Natural killer cell (primary cell): ENCODE measurements at regions not wholly inside any gene's neighbourhood (a gene's known extent, or its start where the extent isn't known, plus 50 kb on each side); places are given as distances from the start of the nearest gene placed in this dataset.

Experiments used
- ATAC-seq, 3 donors: fragments of 150-1000 bp in 2 of 3; fragments of 200-7000 bp in 1 of 3; cut with Tn5 transposase; 1 replicate in 1 of 3; 2 replicates in 2 of 3; pipeline ENCODE4 v1.10.0; 2021; ENCODE audit warnings: mild to moderate bottlenecking in 2 of 3, moderate library complexity in 2 of 3
- DNase-seq, 2 donors: peaks; one replicate each; pipeline versions ENCODE4 v3.0.0 to v3.0.0-alpha.2; 2013 to 2021; ENCODE audit warnings: mixed read lengths in 1 of 2
- H3K27ac ChIP-seq: one replicate; pipeline ENCODE4 v1.5.1; 2013; ENCODE audit warnings: mild to moderate bottlenecking, low read length
- H3K27me3 ChIP-seq: one replicate; pipeline ENCODE4 v1.6.1; 2013; ENCODE audit warnings: low read length; ENCODE audit not compliant: control insufficient read depth, insufficient read depth
- H3K36me3 ChIP-seq: one replicate; pipeline ENCODE4 v1.6.1; 2013; ENCODE audit warnings: low read length; ENCODE audit not compliant: control insufficient read depth, insufficient read depth
- H3K4me1 ChIP-seq: one replicate; pipeline ENCODE4 v1.6.1; 2013; ENCODE audit warnings: low read length; ENCODE audit not compliant: control insufficient read depth, insufficient read depth
- H3K4me3 ChIP-seq: one replicate; pipeline ENCODE4 v1.5.1; 2013; ENCODE audit warnings: low read length
- H3K9me3 ChIP-seq: one replicate; pipeline ENCODE4 v1.6.1; 2013; ENCODE audit warnings: low read length; ENCODE audit not compliant: control insufficient read depth, insufficient read depth
- H3K27ac Mint-ChIP-seq, 2 donors: one replicate each; pipeline ENCODE4 v1.8.0; 2022; ENCODE audit warnings: mild to moderate bottlenecking in 2 of 2, mixed read lengths in 2 of 2, moderate library complexity in 1 of 2
- H3K27me3 Mint-ChIP-seq, 2 donors: one replicate each; pipeline ENCODE4 v1.8.0; 2022; ENCODE audit warnings: low read depth in 2 of 2, mixed read lengths in 2 of 2
- H3K36me3 Mint-ChIP-seq: one replicate; pipeline ENCODE4 v1.8.0; 2022; ENCODE audit warnings: mixed read lengths
- H3K4me1 Mint-ChIP-seq, 2 donors: one replicate each; pipeline ENCODE4 v1.8.0; 2022; ENCODE audit warnings: mixed read lengths in 2 of 2
- H3K4me3 Mint-ChIP-seq: one replicate; pipeline ENCODE4 v1.8.0; 2022; ENCODE audit warnings: mild to moderate bottlenecking, moderate library complexity, mixed read lengths
- H3K9me3 Mint-ChIP-seq, 2 donors: one replicate each; pipeline ENCODE4 v1.8.0; 2022; ENCODE audit warnings: mixed read lengths in 2 of 2
- whole genome bisulfite sequencing: methylation state at CpG from one replicate; pipeline ENCODE4 v1.1.7; 2013; ENCODE audit warnings: missing lambda C conversion rate; ENCODE audit not compliant: insufficient coverage; 5-methylcytosine and 5-hydroxymethylcytosine counted together
- intact Hi-C: fragments of 100-400 bp; cut with micrococcal nuclease; formaldehyde crosslinking; loops from one replicate; pipeline ENCODE4 v1.14.2; 2022
- TF ChIP-seq, protein P1 (sequence below): fragments of 200-600 bp; IDR thresholded peaks from one replicate; pipeline ENCODE4 v1.8.0; 2022; ENCODE audit warnings: antibody characterized with exemption

DNA sequence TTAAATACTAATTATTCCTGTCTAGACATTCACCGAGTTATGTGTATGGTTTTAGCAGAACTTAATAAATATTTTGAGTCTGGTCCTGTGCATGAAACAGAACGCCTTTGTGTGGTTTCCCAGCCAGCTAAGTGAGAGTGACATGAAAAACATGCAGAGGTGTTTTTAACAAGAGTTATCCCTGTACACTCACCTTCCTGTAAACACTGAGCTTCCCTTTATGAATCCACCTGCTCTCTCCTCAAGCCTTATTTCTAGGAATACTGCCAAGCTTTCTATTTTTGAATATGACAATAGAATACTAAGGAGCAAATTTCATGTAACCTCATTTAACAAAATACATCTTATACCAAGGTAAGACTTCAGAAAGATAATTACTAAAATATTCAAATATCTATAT is 270.3 kb upstream of the CTSO start:
- DNase-seq (no peak), ATAC-seq (no peak)
- no peak overlapping the region for H3K27ac Mint-ChIP-seq
- Histone ChIP-seq H3K27me3 (no peaks in the 10 kb centered on the region), H3K9me3 (peaks cover 2% of the 10 kb centered on the region), H3K4me1 (no peaks in the 10 kb centered on the region), H3K4me3 (no peak overlapping the region), H3K27ac (no peak overlapping the region), H3K36me3 (no peaks in the 10 kb centered on the region)
- H3K4me1 Mint-ChIP-seq, result no peaks in the 10 kb centered on the region
- H3K27me3 Mint-ChIP-seq, result no peaks in the 10 kb centered on the region
- WGBS, result 85% methylated on average over 2 of the region's 2 CpGs
- H3K4me3 Mint-ChIP-seq, result no peak overlapping the region
- TF ChIP-seq, protein P1, sequence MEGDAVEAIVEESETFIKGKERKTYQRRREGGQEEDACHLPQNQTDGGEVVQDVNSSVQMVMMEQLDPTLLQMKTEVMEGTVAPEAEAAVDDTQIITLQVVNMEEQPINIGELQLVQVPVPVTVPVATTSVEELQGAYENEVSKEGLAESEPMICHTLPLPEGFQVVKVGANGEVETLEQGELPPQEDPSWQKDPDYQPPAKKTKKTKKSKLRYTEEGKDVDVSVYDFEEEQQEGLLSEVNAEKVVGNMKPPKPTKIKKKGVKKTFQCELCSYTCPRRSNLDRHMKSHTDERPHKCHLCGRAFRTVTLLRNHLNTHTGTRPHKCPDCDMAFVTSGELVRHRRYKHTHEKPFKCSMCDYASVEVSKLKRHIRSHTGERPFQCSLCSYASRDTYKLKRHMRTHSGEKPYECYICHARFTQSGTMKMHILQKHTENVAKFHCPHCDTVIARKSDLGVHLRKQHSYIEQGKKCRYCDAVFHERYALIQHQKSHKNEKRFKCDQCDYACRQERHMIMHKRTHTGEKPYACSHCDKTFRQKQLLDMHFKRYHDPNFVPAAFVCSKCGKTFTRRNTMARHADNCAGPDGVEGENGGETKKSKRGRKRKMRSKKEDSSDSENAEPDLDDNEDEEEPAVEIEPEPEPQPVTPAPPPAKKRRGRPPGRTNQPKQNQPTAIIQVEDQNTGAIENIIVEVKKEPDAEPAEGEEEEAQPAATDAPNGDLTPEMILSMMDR, result no peak
- H3K36me3 Mint-ChIP-seq, result no peaks in the 10 kb centered on the region
- intact Hi-C loops, result no loop called here
- H3K9me3 Mint-ChIP-seq, result peaks cover 18 to 25% of the 10 kb centered on the region in 2 donors

DNA sequence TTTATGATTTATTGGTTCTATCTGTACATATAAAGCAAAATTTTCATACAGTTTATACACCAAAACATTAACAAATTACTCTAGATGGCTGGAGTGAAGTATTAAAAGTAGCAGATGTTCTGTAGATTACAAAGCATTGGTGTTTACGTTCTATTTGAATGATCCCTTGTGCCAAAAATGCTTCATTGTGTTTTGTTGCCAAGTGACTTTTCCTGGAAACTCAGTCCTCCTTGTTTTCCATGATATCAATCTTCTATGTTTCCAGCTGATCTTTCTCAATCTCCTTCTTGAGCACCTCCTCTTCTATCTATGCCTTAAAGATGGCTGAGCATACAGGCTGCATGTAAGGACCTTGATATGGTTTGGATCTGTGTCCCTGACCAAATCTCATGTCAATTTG is 263.6 kb upstream of the CTSO start:
- TF ChIP-seq, protein P1, result no peak
- Mint-ChIP-seq H3K27ac (no peak overlapping the region), H3K4me1 (no peaks in the 10 kb centered on the region), H3K4me3 (no peak overlapping the region), H3K27me3 (no peaks in the 10 kb centered on the region), H3K9me3 (peaks cover 17 to 19% of the 10 kb centered on the region in 2 donors), H3K36me3 (peaks cover 1% of the 10 kb centered on the region)
- ATAC-seq (no peak), DNase-seq (no peak)
- Histone ChIP-seq H3K36me3 (no peaks in the 10 kb centered on the region), H3K4me1 (no peaks in the 10 kb centered on the region), H3K9me3 (peaks cover 2% of the 10 kb centered on the region), H3K27ac (no peak overlapping the region), H3K27me3 (no peaks in the 10 kb centered on the region), H3K4me3 (no peak overlapping the region)
- 100% methylated on average over 1 of the region's 1 CpG for WGBS
- intact Hi-C loops, result no loop called here

DNA sequence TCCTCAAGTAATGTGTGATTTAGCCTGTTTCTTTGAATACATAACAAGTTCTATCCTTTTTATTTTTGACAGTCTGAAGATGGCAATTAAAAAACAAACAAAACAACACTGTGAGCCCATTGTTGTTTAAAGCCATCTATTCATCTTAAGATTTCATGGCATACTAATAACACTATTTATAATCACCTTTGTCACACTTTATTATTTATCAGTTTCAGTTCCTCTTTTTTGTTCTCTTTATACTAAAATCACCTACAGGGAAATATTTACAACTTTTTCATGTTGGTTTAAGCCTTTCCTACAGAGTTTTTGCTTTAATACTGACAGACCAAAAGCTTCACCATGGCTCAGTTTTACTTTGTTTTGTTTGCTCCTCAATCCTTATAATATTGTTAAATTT is 247.4 kb upstream of the CTSO start:
- Histone ChIP-seq H3K4me3 (no peak overlapping the region), H3K9me3 (no peaks in the 10 kb centered on the region), H3K36me3 (no peaks in the 10 kb centered on the region), H3K4me1 (no peaks in the 10 kb centered on the region), H3K27ac (no peak overlapping the region), H3K27me3 (no peaks in the 10 kb centered on the region)
- ATAC-seq (no peak), DNase-seq (no peak)
- H3K4me1 Mint-ChIP-seq, result no peaks in the 10 kb centered on the region
- H3K4me3 Mint-ChIP-seq, result no peak overlapping the region
- H3K27me3 Mint-ChIP-seq, result no peaks in the 10 kb centered on the region
- H3K36me3 Mint-ChIP-seq, result no peaks in the 10 kb centered on the region
- H3K27ac Mint-ChIP-seq, result no peak overlapping the region
- TF ChIP-seq, protein P1, result no peak
- intact Hi-C loops, result no loop called here
- peaks cover 10% of the 10 kb centered on the region in 2 donors for H3K9me3 Mint-ChIP-seq

DNA sequence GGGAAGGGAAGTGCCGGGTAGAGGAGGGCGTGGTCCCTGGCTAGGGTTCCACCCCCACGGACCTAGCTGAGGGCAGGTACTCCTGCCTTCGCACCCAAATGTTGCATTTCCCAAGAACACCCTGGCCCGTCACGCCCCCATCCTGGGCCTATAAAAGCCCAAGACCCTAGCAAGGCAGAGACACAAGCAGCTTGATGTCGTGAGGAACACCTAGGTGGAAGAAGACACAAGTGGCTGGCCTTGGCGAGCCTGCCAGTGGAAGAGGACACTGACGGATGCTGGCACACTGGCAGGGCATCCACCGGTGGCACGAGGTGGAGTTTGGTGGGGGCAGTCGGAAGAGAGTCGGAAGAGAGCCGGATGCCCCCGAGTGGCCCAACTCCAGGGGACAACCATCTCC is 244.8 kb upstream of the CTSO start:
- Mint-ChIP-seq H3K9me3 (peaks cover 6 to 8% of the 10 kb centered on the region in 2 donors), H3K4me1 (no peaks in the 10 kb centered on the region), H3K27ac (no peak overlapping the region), H3K4me3 (no peak overlapping the region), H3K27me3 (no peaks in the 10 kb centered on the region), H3K36me3 (no peaks in the 10 kb centered on the region)
- TF ChIP-seq, protein P1, result no peak
- no peak for DNase-seq
- ATAC-seq, result no peak
- H3K9me3 ChIP-seq, result no peaks in the 10 kb centered on the region
- H3K4me3 ChIP-seq, result no peak overlapping the region
- H3K27ac ChIP-seq, result no peak overlapping the region
- no peaks in the 10 kb centered on the region for H3K27me3 ChIP-seq
- intact Hi-C loops, result no loop called here
- H3K36me3 ChIP-seq, result no peaks in the 10 kb centered on the region
- H3K4me1 ChIP-seq, result no peaks in the 10 kb centered on the region
- WGBS, result 93% methylated on average over 15 of the region's 15 CpGs
